ENCODE measurements at regions not wholly inside any gene's neighbourhood (a gene's known extent, or its start where the extent isn't known, plus 50 kb on each side); places are given as distances from the start of the nearest gene placed in this dataset.

DNA sequence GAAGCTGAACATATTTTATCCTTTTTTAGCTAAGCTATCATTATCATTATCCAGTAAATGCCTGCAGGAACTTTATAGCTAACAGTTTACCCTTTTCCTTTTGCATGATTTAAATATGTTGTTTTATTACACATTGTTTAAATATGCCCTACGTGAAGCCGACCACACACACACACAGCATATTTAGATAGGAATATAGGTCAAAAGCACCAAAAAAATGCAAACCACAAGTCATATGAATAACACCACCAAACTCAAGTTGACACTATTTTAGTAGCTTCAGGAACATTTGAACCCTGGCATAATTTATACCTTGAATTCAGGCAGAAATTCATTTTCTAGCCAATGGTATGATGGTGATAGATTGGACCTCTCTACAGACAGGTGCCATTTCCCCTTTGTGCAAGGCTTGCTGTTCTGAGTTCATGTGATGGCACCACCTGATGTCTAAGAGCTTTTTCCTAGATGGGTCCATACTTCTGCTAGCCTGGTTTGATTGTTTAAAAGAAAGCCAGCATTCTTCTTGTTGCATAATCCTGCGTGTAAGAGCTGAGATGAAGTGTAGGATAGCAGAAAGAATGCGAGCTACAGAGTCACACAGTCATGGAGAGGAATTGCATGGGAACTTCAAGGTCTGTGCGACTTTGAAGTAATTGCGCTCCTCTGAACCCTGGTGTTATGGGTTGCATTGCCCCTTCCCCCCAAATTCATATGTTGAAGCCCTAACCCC, 454.8 kb upstream of the SOX5 start:
- DNase-seq = no peak

DNA sequence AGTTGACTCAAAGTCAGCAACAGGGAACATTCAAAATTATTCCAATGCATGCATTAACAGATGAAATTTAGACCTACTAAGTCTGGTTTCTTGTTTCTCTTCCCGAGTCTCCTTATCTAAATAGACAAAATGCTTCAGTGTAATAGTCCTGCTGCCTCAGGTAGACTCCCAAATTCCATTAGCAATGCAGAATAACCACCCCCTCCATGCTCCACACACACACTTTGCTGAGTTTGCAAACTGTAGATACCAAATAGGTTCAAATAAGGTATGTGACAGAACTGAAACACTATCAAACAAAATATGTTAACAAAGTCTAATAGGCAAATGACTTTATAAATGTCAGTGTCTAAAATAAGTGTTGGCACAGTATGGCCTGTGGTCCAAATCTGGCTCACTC, 451.1 kb upstream of the SOX5 start:
- DNase-seq = no peak

DNA sequence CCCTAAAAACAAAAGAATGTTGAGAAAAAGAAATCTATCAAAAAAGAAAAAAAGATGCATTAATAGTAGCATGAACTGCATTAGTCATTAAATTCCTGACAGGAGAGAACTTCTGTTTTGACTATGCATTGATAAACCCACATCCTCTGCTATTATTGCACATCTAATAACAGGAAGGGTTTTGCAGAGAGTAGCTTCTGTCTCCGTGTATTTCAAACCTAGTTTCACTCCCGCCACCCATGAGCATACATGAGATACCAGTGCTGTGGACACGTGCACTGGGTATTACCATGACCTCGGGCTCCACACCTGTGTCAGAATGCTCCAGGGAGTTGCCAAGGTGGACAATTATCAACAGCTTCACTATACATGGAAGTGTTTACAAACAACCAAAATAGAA, 449.1 kb upstream of the SOX5 start:
- DNase-seq = no peak

DNA sequence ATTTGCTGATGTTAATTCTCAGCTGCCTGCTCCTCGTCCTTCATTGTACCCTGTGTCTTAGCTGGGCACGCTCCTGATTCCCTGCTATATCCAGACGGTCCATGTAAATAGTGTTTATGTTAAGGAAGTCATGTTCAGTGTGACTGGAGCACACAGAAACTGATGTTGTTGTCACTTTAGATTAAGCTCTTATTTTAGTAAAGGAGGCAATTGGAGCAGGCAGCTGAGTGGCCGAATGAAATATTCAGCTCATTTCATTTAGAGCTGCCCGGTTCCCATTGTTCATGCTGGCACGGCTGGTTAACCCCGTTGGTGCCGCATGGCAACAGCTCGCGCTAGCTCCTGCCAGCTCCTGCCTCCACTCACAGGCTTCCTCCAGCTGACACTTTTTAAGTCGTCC, 446.8 kb upstream of the SOX5 start:
- no peak for DNase-seq

DNA sequence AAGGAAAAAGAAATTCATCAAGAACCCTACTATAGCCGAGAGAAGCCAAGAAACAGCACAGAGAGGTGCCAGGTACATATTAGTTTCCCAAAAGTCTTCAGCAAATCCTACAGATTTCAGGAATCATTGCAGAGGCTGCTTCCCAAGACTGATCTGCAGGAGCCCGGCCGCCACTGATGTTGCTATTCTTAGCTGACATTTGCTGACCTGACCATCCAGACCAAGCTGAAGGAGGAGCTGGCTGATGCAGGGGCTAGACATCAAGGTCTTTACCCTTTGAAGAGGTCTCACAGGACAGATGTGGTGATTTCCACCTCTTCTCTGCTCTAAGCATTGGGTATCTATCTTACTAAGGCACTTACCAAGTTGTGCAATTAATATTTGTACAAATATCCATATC, 444.8 kb upstream of the SOX5 start:
- DNase-seq = no peak

DNA sequence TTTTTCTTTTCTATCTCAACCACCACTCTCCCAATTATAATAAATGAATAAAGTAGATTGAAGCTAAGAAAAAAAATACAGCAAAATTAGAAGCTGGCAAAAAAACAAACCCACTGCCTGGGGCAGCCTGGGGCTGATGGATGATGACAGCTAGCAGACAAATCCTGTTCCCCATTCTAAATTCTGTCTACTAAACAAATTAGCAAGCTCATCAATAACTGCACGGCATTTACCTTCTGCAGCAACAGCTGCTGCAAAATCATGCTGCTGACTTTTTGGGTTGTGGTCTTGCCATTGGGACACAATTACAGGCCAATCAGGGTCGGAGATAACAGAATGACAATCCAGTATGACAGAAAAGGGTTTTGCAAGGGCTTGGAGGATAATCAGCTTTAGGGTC, 443.6 kb upstream of the SOX5 start:
- no peak for DNase-seq

DNA sequence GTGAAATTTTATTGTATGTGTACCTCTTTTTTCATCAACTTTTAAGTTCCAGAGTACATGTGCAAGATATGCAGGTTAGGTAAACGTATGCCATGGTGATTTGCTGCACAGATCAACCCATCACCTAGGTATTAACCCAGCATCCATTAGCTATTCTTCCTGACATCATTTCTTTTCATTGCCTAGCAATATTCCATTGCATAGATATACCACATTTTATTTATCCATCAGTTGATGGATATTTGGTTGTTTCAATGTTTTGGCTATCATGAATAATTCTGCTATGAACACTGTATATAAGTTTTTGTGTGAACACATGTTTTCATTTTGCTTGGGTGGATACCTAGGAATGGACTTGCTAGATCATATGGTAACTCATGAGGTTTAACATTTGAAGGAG, 439.9 kb upstream of the SOX5 start:
- no peak for DNase-seq

DNA sequence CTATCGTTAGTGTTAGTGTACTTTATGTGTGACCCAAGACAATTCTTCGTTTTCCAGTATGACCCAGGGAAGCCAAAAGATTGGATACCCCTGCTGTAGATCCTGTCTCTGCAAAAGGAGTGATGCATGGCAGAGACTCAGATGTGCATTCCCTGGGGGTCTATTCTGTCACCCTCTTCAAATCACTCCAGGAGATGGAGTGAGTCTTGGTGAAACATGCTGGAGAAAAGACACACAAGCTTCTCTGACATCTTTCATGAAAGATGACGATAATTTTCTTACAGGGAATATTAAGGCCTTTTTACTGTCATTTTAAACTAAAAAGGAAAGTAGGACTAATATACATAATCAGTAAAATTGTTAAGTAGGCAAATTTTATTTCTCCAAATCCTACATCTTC, 437.9 kb upstream of the SOX5 start:
- DNase-seq = no peak

DNA sequence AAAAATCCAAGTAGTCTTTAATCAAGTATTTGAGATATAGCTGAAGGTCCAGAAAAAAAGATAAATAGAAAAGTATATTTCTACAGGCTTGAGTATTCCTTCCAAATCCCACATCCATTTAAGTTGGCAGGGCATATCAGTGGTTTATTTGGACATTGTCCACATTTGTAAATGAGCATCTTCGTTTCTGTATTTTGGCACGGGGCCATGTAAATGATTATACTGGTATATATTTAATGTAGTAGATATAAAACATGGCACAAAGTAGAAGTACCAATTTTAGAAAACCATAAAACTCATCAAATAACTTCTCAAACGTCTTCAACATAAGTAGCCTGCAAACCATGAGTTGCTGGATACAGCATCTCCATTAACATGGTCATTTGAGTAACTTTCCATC, 437.4 kb upstream of the SOX5 start:
- DNase-seq = no peak

DNA sequence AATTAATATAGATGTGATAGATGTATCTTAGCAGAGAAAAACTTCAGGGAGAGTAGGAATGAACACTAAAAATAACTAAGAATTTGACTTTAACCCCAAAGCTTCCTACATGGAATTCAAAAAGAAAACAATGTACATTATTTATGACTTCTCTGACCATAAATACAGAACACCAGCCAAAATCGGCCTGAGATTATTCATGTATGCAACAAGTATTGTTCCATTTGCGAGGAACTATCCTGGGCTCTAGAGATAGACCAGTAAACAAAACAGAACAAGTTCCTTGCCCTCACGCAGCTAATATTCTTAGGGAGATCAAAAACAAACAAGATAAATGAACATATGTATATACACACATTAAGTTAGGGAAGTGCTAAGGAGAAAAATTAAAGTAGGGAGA, 432.3 kb upstream of the SOX5 start:
- DNase-seq = no peak

DNA sequence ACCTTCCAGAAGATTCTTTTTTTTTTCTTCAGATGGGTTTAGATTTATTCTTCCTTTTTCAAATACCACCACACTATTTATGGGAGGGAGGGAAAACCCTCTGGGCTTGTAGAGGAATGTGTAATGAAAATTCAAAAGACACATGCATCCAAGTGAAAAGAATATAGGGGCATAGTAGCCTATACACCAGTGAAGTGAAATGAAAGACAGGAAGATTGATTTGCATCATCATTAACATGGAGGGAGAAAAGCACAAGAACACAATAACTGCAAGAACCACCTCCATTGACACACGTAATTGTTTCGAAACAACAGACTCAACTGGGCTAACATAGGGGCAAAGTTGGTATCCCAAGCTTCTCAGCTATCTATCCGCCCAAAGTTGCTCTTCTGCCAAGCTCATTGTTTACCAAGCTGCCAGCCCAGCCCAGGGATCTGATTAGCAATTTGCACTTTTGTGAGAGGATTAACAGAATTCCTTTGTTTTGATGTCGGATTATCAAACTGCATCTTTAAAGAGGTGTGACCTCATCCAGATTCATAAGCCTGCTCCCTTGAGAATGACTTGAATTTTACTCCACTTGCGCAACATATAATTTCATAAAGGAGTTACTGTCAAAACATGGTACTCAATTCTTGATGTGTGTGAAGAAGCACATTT, 430.5 kb upstream of the SOX5 start:
- no peak for DNase-seq

DNA sequence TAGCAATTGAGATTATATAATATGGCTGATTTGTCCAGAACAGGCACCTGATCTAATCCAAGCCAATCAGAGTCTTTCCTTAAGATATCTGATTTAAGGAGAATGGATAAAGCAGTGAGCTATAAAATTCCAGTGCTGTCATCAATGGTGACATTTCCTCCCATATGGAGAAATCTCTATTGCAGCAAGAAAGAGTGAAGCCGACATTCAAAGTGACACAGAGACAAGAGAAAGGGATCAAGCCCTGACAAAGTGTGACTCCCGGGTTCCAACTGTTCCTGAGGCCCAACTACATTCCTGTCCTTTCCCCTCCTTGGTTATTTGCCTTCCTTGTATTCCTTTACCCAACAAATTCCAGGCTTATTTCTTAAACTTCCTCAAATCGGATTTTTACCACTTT, 430.0 kb upstream of the SOX5 start:
- DNase-seq = no peak

DNA sequence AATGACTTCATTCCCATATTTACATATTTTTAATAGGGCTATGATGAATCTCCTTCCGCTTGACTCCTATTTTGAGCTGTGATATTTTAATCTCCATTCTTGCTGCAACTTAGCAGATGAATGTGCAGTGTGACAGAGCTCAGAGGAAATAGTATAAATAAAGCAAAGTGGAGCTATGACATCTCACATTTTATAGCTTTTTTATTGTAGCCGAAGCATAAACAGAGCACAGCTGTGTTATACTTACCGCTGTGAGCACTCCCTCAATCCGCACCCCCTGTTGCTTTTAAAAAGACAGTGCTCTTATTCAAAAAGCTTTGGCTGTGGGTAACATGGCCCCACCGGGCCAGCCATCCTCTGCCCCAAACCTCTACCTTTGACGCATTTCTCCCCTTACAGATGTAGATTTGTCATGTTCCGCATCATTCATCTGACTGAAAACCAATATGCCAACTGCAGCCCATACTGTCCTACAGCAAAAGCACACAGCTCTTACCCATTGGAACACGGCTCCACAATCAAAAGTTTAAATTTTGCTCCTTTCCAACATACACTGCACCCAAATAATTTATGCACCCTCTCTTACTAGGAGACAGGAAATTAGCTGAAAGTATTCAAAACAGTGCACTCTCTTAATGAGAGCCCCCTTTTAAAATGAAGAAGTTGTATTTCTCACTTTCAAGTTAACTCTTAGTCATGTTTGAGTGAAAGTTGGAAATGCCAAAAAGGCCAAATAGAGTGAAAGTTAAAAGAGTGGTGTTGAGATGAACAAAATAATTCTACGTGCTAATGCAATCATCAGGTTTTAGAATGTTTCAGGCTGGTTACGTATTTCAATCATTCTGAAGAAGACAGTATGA, 429.3 kb upstream of the SOX5 start:
- DNase-seq = no peak

DNA sequence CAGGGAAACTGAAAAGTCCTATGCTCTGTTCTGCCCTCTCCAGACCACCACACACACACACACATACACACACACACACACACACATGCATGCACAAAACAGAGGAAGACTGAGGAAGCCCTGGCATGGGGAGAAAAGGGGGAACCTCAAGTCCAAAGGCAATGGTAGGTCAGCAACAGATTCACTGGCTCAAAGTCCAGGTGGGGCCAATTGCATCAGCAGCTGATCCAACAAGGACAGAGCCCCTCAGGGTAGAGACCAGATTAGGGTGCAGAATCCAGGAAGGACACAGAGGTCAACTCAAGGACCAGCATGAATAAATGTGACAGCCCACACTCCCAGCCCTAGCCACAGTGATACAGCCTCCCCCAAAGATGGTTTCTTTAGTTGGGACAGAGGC, 425.0 kb upstream of the SOX5 start:
- DNase-seq = no peak

DNA sequence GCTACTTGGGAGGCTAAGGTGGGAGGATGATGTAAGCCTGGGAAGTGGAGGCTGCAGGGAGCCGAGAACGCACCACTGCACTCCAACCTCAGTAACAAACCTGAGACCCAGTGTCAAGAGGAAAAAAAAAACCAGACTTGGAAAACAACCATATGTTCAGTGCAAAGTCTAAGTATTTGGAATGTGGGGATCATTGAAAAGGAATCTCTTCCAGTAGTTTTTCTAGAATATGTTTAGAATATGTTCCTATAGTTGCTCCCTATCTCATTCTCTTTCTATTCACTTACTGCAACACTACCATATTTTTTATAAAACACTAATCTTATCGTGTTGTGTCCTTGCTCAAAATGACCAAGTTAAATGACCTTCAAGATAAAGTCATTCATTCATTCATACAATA, 423.5 kb upstream of the SOX5 start:
- DNase-seq = no peak

DNA sequence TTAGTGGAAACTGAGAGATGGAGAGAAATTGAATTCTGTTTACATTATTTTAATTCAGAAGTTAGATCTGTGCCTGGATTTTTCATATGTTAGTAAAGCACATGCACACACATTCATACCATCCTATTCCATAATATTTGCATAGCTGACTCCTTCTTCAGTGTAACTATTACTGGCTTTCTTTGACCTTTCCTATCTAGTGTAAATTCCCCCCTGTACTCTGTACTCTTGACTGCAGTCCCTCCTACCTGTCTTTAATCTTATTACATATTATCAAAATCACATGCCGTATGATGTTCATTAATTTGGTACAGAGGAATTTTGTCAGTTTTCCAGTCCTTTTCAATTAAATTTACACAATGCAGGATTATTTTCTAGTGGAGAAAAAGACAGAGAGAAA, 417.0 kb upstream of the SOX5 start:
- no peak for DNase-seq

DNA sequence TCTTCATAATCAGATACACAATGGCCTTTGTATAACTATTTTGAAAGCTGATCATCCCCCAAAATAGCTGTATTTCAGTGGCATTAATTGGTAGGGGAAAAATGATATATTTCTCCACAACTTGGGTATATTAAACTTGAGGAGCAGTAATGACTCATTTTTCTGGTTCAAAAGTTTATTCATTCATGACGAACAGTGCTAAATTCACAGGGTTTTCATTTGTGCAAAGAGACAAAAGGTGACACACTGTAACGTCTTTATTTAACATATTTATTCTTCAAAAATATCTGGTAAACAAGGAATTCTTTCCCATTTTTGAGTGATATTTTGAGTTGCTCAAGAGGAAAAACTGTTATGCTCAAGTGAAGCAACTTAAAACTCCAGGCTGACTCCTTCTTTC, 415.5 kb upstream of the SOX5 start:
- no peak for DNase-seq

DNA sequence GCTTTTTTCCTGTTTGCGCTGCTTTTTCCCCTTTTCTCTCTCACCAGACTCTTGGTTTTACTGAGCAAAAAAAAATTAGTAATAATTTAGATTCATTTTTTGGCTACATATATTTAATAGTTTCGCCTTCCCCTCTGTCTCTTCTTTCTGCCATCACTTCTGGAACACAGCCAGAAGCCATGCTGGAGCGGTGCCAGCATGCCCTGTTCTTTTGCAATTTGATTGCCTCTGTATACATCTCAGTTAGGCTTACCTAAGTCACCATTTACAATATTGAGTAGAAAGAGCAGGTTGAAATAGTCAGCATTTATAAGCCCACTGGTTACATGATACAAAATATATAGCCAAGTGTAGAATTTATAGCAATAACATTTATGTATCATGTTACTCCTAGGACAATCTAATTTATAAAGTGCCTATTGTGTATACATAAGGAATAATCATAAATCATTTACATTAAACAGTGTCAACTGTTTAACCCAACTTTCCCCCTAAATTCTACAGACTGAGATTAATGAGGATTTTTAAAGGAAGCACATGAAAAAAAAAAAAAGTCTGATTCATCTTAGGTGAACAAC, 413.8 kb upstream of the SOX5 start:
- no peak for DNase-seq

DNA sequence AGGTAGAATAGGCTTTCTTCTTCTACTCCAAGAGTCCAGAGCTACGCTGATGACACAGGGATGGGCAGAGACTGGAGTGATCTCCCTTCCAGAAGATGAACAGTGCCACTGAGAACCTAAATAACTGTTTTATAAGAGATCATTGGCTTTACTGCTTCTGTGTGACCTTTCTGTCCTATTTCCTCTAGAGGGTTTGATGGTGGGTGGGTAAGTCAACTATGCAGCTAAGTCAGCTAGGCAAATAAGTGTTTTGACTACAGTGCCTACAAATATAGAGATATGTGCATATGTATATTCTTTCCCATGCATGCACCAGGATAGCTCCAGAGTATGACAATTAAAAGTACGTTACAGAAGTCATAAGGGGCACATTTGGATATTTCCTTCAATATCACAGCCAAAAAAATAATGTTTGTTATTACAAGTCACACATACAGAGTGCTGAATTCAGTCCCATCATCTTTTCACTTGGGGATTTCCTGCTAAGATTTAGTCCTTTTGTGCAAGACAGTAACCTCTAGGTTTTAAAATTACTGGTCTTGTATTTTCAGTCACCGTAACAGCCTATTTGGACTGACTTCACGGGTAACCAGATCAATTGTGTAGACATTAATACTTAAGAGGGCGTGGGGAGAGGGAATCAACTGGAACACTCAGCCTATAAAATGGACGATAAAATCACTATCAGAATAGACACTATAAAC, 412.6 kb upstream of the SOX5 start:
- no peak for DNase-seq

DNA sequence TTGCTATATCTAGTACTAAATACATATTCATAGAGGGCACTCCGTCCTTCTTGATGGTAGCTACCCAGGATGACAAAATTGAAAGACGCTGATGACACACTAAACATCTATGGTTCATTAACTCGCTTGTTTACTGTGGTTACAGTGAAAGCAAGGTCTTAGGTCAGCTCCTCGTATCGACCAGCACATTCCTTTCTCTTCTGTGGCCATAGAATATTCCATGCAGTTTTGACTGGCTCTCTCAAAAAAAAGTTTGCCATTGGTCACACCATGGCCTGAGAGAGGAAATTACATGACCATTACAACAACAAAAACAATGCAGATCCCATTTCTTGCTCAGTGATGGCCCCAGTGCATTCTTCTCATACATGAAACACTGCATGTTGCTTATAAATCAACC, 411.4 kb upstream of the SOX5 start:
- DNase-seq = no peak

DNA sequence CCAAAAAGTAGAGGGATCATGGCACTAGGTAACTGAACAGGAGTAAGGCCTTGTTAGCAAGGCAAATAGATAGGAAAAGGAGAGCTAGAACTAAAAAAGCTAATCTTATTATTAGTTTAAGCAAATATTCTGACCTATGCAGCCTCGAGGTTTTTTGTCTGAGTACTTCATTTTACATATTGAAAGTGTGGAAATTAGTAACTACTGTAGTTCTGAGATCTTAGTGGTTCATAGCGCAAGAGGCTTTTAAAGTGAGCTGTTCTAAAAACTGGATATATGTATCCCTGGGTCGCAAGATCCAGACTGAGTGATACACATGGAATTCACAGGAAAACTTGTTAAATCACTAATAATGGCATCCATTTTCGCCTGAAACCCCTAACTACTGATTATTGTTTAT, 411.0 kb upstream of the SOX5 start:
- DNase-seq = no peak

DNA sequence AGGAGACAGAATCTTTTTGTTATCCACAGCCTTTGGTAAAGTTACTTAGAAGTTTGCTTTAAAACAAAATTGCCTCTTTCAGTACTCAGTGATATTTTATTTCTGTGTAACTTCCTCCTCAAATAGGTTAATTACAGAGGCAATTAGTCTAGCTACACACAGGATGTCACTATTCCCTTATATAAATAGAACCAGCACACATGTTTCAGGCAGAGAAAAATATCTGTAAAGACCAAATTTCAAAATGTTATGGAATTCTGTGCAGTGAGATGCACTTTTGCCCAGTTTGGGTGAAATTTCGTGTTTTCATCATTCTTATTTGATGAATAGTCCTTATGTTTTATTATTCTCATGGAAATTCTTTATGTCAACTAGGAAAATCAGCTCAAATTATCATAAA, 410.6 kb upstream of the SOX5 start:
- DNase-seq = no peak

DNA sequence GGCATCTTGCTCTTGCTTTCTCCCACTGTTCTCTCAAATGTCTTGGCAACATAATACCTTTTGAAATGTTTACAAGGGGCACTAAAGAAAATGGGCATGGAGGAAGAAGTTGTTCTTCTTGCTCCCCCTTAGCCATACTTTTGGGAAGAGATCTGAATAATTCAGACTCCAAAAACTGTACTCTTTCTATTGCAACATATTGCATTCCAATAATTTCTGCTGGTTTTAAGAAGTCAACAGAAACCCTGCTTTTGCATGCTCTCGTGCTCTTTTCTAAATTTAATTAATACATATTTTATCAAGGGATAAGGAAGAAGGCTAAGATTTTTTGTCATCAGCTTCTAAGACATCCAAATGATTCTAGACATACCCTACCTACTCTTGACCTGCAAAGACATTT, 409.9 kb upstream of the SOX5 start:
- DNase-seq = no peak
